Liver (tissue), 8 donors: ENCODE measurements at regions not wholly inside any gene's neighbourhood (a gene's known extent, or its start where the extent isn't known, plus 50 kb on each side); places are given as distances from the start of the nearest gene placed in this dataset.

Source experiments
- DNase-seq: peaks from one replicate; pipeline ENCODE4 v3.0.0-alpha.2; 2017; ENCODE audit warnings: low spot score
- H3K27ac ChIP-seq, 2 donors: one replicate each; pipeline ENCODE4 v1.7.0; 2013; ENCODE audit warnings: inconsistent platforms in 2 of 2, low read length in 2 of 2, control low read depth in 1 of 2, low read depth in 1 of 2, mild to moderate bottlenecking in 1 of 2
- H3K27me3 ChIP-seq, 4 donors: one replicate each; pipeline versions ENCODE4 v1.6.1 to v1.7.0; 2013; ENCODE audit warnings: low read length in 3 of 4, inconsistent platforms in 1 of 4, mild to moderate bottlenecking in 1 of 4, moderate library complexity in 1 of 4; ENCODE audit not compliant: control insufficient read depth in 4 of 4, insufficient read depth in 4 of 4
- H3K36me3 ChIP-seq, 4 donors: one replicate each; pipeline versions ENCODE4 v1.6.1 to v1.7.0; 2013; ENCODE audit warnings: low read length in 3 of 4, mild to moderate bottlenecking in 3 of 4, low read depth in 1 of 4, moderate library complexity in 1 of 4; ENCODE audit not compliant: control insufficient read depth in 4 of 4, insufficient read depth in 3 of 4
- H3K4me1 ChIP-seq, 4 donors: one replicate each; pipeline versions ENCODE4 v1.6.1 to v1.7.0; 2013; ENCODE audit warnings: low read length in 3 of 4, mild to moderate bottlenecking in 3 of 4, moderate library complexity in 1 of 4; ENCODE audit not compliant: control insufficient read depth in 4 of 4, insufficient read depth in 4 of 4
- H3K4me3 ChIP-seq, 3 donors: one replicate each; pipeline versions ENCODE4 v1.6.1 to v1.7.0; 2013; ENCODE audit warnings: low read length in 3 of 3, control low read depth in 1 of 3, low read depth in 1 of 3, mild to moderate bottlenecking in 1 of 3
- H3K9ac ChIP-seq, 2 donors: one replicate each; pipeline ENCODE4 v1.7.0; 2013; ENCODE audit warnings: low read length in 2 of 2, mild to moderate bottlenecking in 2 of 2, moderate library complexity in 2 of 2, control low read depth in 1 of 2, low read depth in 1 of 2
- H3K9me3 ChIP-seq, 4 donors: one replicate each; pipeline versions ENCODE4 v1.6.1 to v1.7.0; 2013; ENCODE audit warnings: low read length in 3 of 4; ENCODE audit not compliant: control insufficient read depth in 4 of 4
- ATF3 ChIP-seq: IDR thresholded peaks from 2 replicates; pipeline ENCODE4 v1.6.1; 2016; ENCODE audit warnings: antibody characterized with exemption
- CTCF ChIP-seq: fragments of 150-350 bp; IDR thresholded peaks from 2 replicates; pipeline ENCODE4 v1.5.1; 2017; ENCODE audit warnings: improper control_type of control experiment, low read depth, low read length; ENCODE audit not compliant: missing input control
- EGR1 ChIP-seq, 2 donors: IDR thresholded peaks; 2 replicates each; pipeline ENCODE4 v1.6.1; 2016 to 2018; ENCODE audit warnings: antibody characterized with exemption in 2 of 2, low read depth in 2 of 2
- FOXA1 ChIP-seq: IDR thresholded peaks from 2 replicates; pipeline ENCODE4 v1.6.1; 2016; ENCODE audit warnings: antibody characterized with exemption
- FOXA2 ChIP-seq: IDR thresholded peaks from 2 replicates; pipeline ENCODE4 v1.6.1; 2016; ENCODE audit warnings: antibody characterized with exemption
- GABPA ChIP-seq, 2 donors: IDR thresholded peaks in 1 of 2; conservative IDR thresholded peaks in 1 of 2; 2 replicates each; pipeline ENCODE4 v1.6.1; 2016; ENCODE audit warnings: antibody characterized with exemption in 2 of 2, mild to moderate bottlenecking in 1 of 2, moderate library complexity in 1 of 2
- HNF4A ChIP-seq, 2 donors: conservative IDR thresholded peaks; 2 replicates each; pipeline ENCODE4 v1.6.1; 2016; ENCODE audit warnings: antibody characterized with exemption in 2 of 2, mild to moderate bottlenecking in 2 of 2
- HNF4G ChIP-seq: IDR thresholded peaks from 2 replicates; pipeline ENCODE4 v1.6.1; 2016; ENCODE audit warnings: antibody characterized with exemption
- JUND ChIP-seq, 2 donors: IDR thresholded peaks; 2 replicates each; pipeline ENCODE4 v1.6.1; 2016; ENCODE audit warnings: antibody characterized with exemption in 2 of 2
- MAX ChIP-seq: IDR thresholded peaks from 2 replicates; pipeline ENCODE4 v1.6.1; 2016; ENCODE audit warnings: antibody characterized with exemption
- NR2F2 ChIP-seq: IDR thresholded peaks from 2 replicates; pipeline ENCODE4 v1.6.1; 2016; ENCODE audit warnings: antibody characterized with exemption
- RAD21 ChIP-seq, 2 donors: IDR thresholded peaks; 2 replicates each; pipeline ENCODE4 v1.6.1; 2016; ENCODE audit warnings: antibody characterized with exemption in 2 of 2, mild to moderate bottlenecking in 2 of 2
- REST ChIP-seq: IDR thresholded peaks from 2 replicates; pipeline ENCODE4 v1.6.1; 2016; ENCODE audit warnings: antibody characterized with exemption, mild to moderate bottlenecking
- RXRA ChIP-seq, 2 donors: IDR thresholded peaks; 2 replicates each; pipeline ENCODE4 v1.6.1; 2017 to 2018; ENCODE audit warnings: antibody characterized with exemption in 2 of 2, mild to moderate bottlenecking in 1 of 2
- SP1 ChIP-seq: IDR thresholded peaks from 2 replicates; pipeline ENCODE4 v1.6.1; 2018; ENCODE audit warnings: antibody characterized with exemption, mild to moderate bottlenecking
- TAF1 ChIP-seq: conservative IDR thresholded peaks from 2 replicates; pipeline ENCODE4 v1.6.1; 2016; ENCODE audit warnings: antibody characterized with exemption, mild to moderate bottlenecking
- YY1 ChIP-seq: IDR thresholded peaks from 2 replicates; pipeline ENCODE4 v1.6.1; 2016; ENCODE audit warnings: antibody characterized with exemption, mild to moderate bottlenecking
- ZBTB33 ChIP-seq: IDR thresholded peaks from 2 replicates; pipeline ENCODE4 v1.6.1; 2016; ENCODE audit warnings: antibody characterized with exemption
- WGBS: extraction: QIAGEN DNeasy Blood & Tissue Kit; methylation state at CpG from one replicate; pipeline ENCODE4 v1.1.7; 2013; 5-methylcytosine and 5-hydroxymethylcytosine counted together
- donor health status: healthy.
- donor health status: healthy.
- donor health status: healthy.
- donor health status: healthy.
- donor health status: healthy.

GRCh38 chr13:78426183-78426582 is 177.2 kb downstream of the POU4F1 start:
- Histone ChIP-seq H3K4me1 (peaks cover 4 to 19% (median 6%) of the 10 kb centered on the region in 4 donors), H3K9ac (no peak overlapping the region), H3K4me3 (no peak overlapping the region), H3K27ac (no peak overlapping the region), H3K9me3 (peaks cover 0 to 2% (median 0%) of the 10 kb centered on the region in 4 donors), H3K36me3 (no peaks in the 10 kb centered on the region), H3K27me3 (no peaks in the 10 kb centered on the region)
- TF ChIP-seq HNF4G (peak; percentile 53), MAX (no peak), GABPA (IDR thresholded peaks at IDR 0.05 in 1 of 2, conservative IDR thresholded peaks at IDR 0.05 in 1 of 2) (no peak), FOXA2 (no peak), SP1 (no peak), EGR1 (IDR thresholded peaks at IDR 0.05; ENCODE audit: low read depth in 2 of 2) (no peak), YY1 (no peak), REST (no peak), HNF4A (conservative IDR thresholded peaks at IDR 0.05) (peak; percentile 40 to 49)
- no peak for DNase-seq
- 57% methylated on average over 4 of the region's 4 CpGs for WGBS

- TF ChIP-seq TAF1 = no peak
- TF ChIP-seq HNF4A (conservative IDR thresholded peaks at IDR 0.05) = no peak
- TF ChIP-seq CTCF = no peak
- no peak for TF ChIP-seq NR2F2
- no peak for TF ChIP-seq GABPA (IDR thresholded peaks at IDR 0.05 in 1 of 2, conservative IDR thresholded peaks at IDR 0.05 in 1 of 2)
- TF ChIP-seq SP1 = no peak
- TF ChIP-seq YY1 = no peak
- TF ChIP-seq HNF4G = no peak
- no peak for TF ChIP-seq EGR1 (IDR thresholded peaks at IDR 0.05; ENCODE audit: low read depth in 2 of 2)
- no peak for TF ChIP-seq RXRA (IDR thresholded peaks at IDR 0.05)
- TF ChIP-seq JUND (IDR thresholded peaks at IDR 0.05) = no peak
- no peak for TF ChIP-seq MAX
- TF ChIP-seq RAD21 (IDR thresholded peaks at IDR 0.05) = no peak
- no peak for TF ChIP-seq FOXA2
- no peak for TF ChIP-seq ZBTB33
- TF ChIP-seq FOXA1 = no peak
- no peak for TF ChIP-seq REST
- TF ChIP-seq ATF3 = no peak
- WGBS = 76% methylated on average over 4 of the region's 4 CpGs
- Histone ChIP-seq H3K9ac (no peak overlapping the region), H3K27me3 (no peaks in the 10 kb centered on the region), H3K4me3 (no peak overlapping the region), H3K4me1 (peaks cover 0 to 7% (median 3%) of the 10 kb centered on the region in 4 donors), H3K27ac (no peak overlapping the region), H3K36me3 (no peaks in the 10 kb centered on the region), H3K9me3 (peaks cover 0 to 2% (median 0%) of the 10 kb centered on the region in 4 donors)
- DNase-seq = no peak
Measured at GRCh38 chr13:78420814-78421213, 182.5 kb downstream of the POU4F1 start.
